LHCN-M2 (cell line): ENCODE measurements at regions not wholly inside any gene's neighbourhood (a gene's known extent, or its start where the extent isn't known, plus 50 kb on each side); places are given as distances from the start of the nearest gene placed in this dataset.

ENCODE experiments used
- DNase-seq: peaks from one replicate; pipeline ENCODE4 v3.0.0-alpha.2; 2012; ENCODE audit warnings: low read depth

- DNase-seq, result no peak
These were observed 460.9 kb upstream of the CNTNAP2 start for GRCh38 chr7:145655666-145656065.

- no peak for DNase-seq
These were observed 471.5 kb upstream of the CNTNAP2 start for GRCh38 chr7:145645135-145645515.

GRCh38 chr7:145644426-145645134 is 472.0 kb upstream of the CNTNAP2 start:
- DNase-seq, result no peak

- DNase-seq, result no peak
These were observed 472.6 kb upstream of the CNTNAP2 start for GRCh38 chr7:145643981-145644380.

GRCh38 chr7:145633513-145633912 is 483.1 kb upstream of the CNTNAP2 start:
- DNase-seq, result no peak

GRCh38 chr7:145624618-145625017 is 492.0 kb upstream of the CNTNAP2 start:
- peak; percentile 9 for DNase-seq

GRCh38 chr7:145605963-145606362 is 510.6 kb upstream of the CNTNAP2 start:
- no peak for DNase-seq

GRCh38 chr7:145599376-145599775 is 517.2 kb upstream of the CNTNAP2 start:
- no peak for DNase-seq

GRCh38 chr7:145584401-145584800 is 532.2 kb upstream of the CNTNAP2 start:
- DNase-seq, result no peak

GRCh38 chr7:145582742-145583303 is 533.8 kb upstream of the CNTNAP2 start:
- DNase-seq, result no peak

GRCh38 chr7:145557805-145558204 is 558.8 kb upstream of the CNTNAP2 start:
- DNase-seq, result no peak

GRCh38 chr7:145543242-145543641 is 573.4 kb upstream of the CNTNAP2 start:
- no peak for DNase-seq

GRCh38 chr7:145539910-145540309 is 576.7 kb upstream of the CNTNAP2 start:
- no peak for DNase-seq

- no peak for DNase-seq
These were observed 582.3 kb upstream of the CNTNAP2 start for GRCh38 chr7:145534301-145534700.

GRCh38 chr7:145520284-145520683 is 596.3 kb upstream of the CNTNAP2 start:
- no peak for DNase-seq

- no peak for DNase-seq
These were observed 605.6 kb upstream of the CNTNAP2 start for GRCh38 chr7:145511004-145511403.

- DNase-seq, result no peak
These were observed 618.6 kb upstream of the CNTNAP2 start for GRCh38 chr7:145497911-145498525.

GRCh38 chr7:145490356-145490755 is 626.2 kb upstream of the CNTNAP2 start:
- no peak for DNase-seq

- no peak for DNase-seq
These were observed 627.0 kb upstream of the CNTNAP2 start for GRCh38 chr7:145489609-145490008.

GRCh38 chr7:145488816-145489215 is 627.8 kb upstream of the CNTNAP2 start:
- no peak for DNase-seq

GRCh38 chr7:145481985-145482384 is 634.6 kb upstream of the CNTNAP2 start:
- no peak for DNase-seq

GRCh38 chr7:145478541-145478940 is 638.1 kb upstream of the CNTNAP2 start:
- no peak for DNase-seq

GRCh38 chr7:145474009-145474686 is 638.3 kb upstream of the TPK1 start:
- no peak for DNase-seq
